IMR-90 (cell line): ENCODE measurements at regions not wholly inside any gene's neighbourhood (a gene's known extent, or its start where the extent isn't known, plus 50 kb on each side); places are given as distances from the start of the nearest gene placed in this dataset.

Source experiments
- ATAC-seq: fragments of 200-7000 bp; cut with Tn5 transposase; 2 replicates; pipeline ENCODE4 v1.9.1; 2020; ENCODE audit warnings: low read depth, mild to moderate bottlenecking, moderate library complexity
- BruUV-seq: library from RNA; stranded (reverse); fragments of 400-500 nt; replicated peaks from 2 replicates; lab custom pipeline; 2021; lab: Mats Ljungman, UMichigan
- CTCF ChIA-PET: fragments of 300-600 bp; formaldehyde crosslinking; extraction: SDS; loops from one replicate; lab custom pipeline; 2021; ENCODE audit warnings: antibody characterized with exemption; lab: Yijun Ruan, JAX
- POLR2A ChIA-PET: fragments of 300-600 bp; sonication (Branson Sonifier 250); formaldehyde crosslinking; loops from one replicate; lab custom pipeline; 2022; ENCODE audit warnings: antibody characterized with exemption; ENCODE audit not compliant: unreplicated experiment; lab: Charles Lee
- DNase-seq: peaks from one replicate; pipeline ENCODE4 v3.0.0; 2013
- H2AFZ ChIP-seq: replicated peaks from 2 replicates; pipeline ENCODE3; 2013; ENCODE audit warnings: low read length, mild to moderate bottlenecking; ENCODE audit not compliant: poor library complexity
- H2AK5ac ChIP-seq: 2 replicates; pipeline ENCODE4 v1.6.1; 2013; ENCODE audit warnings: low read depth, low read length, inconsistent platforms
- H2AK9ac ChIP-seq: replicated peaks from 2 replicates; pipeline ENCODE3; 2013; ENCODE audit warnings: mild to moderate bottlenecking, low read depth, low read length, moderate library complexity; ENCODE audit not compliant: poor library complexity
- H2BK120ac ChIP-seq: 2 replicates; pipeline ENCODE4 v1.6.1; 2013; ENCODE audit warnings: low read depth, low read length, inconsistent platforms
- H2BK15ac ChIP-seq: 3 replicates; pipeline ENCODE4 v1.6.1; 2013; ENCODE audit warnings: low read depth, low read length, inconsistent platforms
- H2BK20ac ChIP-seq: 2 replicates; pipeline ENCODE4 v1.6.1; 2013; ENCODE audit warnings: low read depth, mild to moderate bottlenecking, inconsistent platforms, low read length, moderate library complexity
- H2BK5ac ChIP-seq: 2 replicates; pipeline ENCODE4 v1.6.1; 2013; ENCODE audit warnings: mild to moderate bottlenecking, low read depth, low read length, inconsistent platforms; ENCODE audit not compliant: poor library complexity, severe bottlenecking
- H3K14ac ChIP-seq: replicated peaks from 2 replicates; pipeline ENCODE4 v1.6.1; 2013; ENCODE audit warnings: low read depth, low read length, inconsistent platforms
- H3K18ac ChIP-seq: 2 replicates; pipeline ENCODE4 v1.6.1; 2013; ENCODE audit warnings: low read depth, low read length, control low read depth
- H3K23ac ChIP-seq: 2 replicates; pipeline ENCODE4 v1.6.1; 2013; ENCODE audit warnings: low read depth, low read length, inconsistent platforms
- H3K27ac ChIP-seq: 2 replicates; pipeline ENCODE4 v1.5.1; 2013; ENCODE audit warnings: mild to moderate bottlenecking, control low read depth, low read length; ENCODE audit not compliant: insufficient read depth
- H3K27me3 ChIP-seq: 2 replicates; pipeline ENCODE4 v1.6.1; 2013; ENCODE audit warnings: low read length; ENCODE audit not compliant: control insufficient read depth, insufficient read depth
- H3K36me3 ChIP-seq: 2 replicates; pipeline ENCODE4 v1.6.1; 2013; ENCODE audit warnings: low read length, mixed read lengths; ENCODE audit not compliant: control insufficient read depth, insufficient read depth
- H3K4ac ChIP-seq: 2 replicates; pipeline ENCODE4 v1.6.1; 2013; ENCODE audit warnings: low read depth, low read length, inconsistent platforms
- H3K4me1 ChIP-seq: 2 replicates; pipeline ENCODE4 v1.6.1; 2013; ENCODE audit warnings: low read length, mixed read lengths; ENCODE audit not compliant: control insufficient read depth, insufficient read depth
- H3K4me2 ChIP-seq: 2 replicates; pipeline ENCODE4 v1.6.1; 2013; ENCODE audit warnings: low read depth, mild to moderate bottlenecking, control low read depth, low read length, moderate library complexity
- H3K4me3 ChIP-seq: 2 replicates; pipeline ENCODE4 v1.5.1; 2013; ENCODE audit warnings: low read depth, mild to moderate bottlenecking, control low read depth, low read length, moderate library complexity; ENCODE audit not compliant: insufficient read depth
- H3K56ac ChIP-seq: 2 replicates; pipeline ENCODE4 v1.6.1; 2013; ENCODE audit warnings: low read length, inconsistent platforms; ENCODE audit not compliant: insufficient read depth; ENCODE audit errors: extremely low read depth
- H3K79me1 ChIP-seq, 2 experiments: 2 replicates each; pipeline ENCODE4 v1.6.1; 2013; ENCODE audit warnings: low read length in 2 of 2, inconsistent platforms in 1 of 2, low read depth in 1 of 2
- H3K9ac ChIP-seq: 2 replicates; pipeline ENCODE4 v1.6.1; 2013; ENCODE audit warnings: low read depth, low read length, control low read depth
- H3K9me1 ChIP-seq: 2 replicates; pipeline ENCODE4 v1.6.1; 2013; ENCODE audit warnings: low read length, inconsistent platforms; ENCODE audit not compliant: insufficient read depth
- H3K9me3 ChIP-seq: 2 replicates; pipeline ENCODE4 v1.6.1; 2013; ENCODE audit warnings: low read length; ENCODE audit not compliant: control insufficient read depth, insufficient read depth
- H4K20me1 ChIP-seq: 2 replicates; pipeline ENCODE4 v1.6.1; 2013; ENCODE audit warnings: low read length, inconsistent platforms; ENCODE audit not compliant: insufficient read depth
- H4K5ac ChIP-seq: 2 replicates; pipeline ENCODE4 v1.6.1; 2013; ENCODE audit warnings: mild to moderate bottlenecking, low read depth, low read length, control low read depth
- H4K8ac ChIP-seq, 2 experiments: 2 replicates each; pipeline ENCODE4 v1.6.1; 2013; ENCODE audit warnings: low read depth in 2 of 2, low read length in 2 of 2, control low read depth in 1 of 2, inconsistent platforms in 1 of 2
- H4K91ac ChIP-seq: 2 replicates; pipeline ENCODE4 v1.6.1; 2013; ENCODE audit warnings: low read depth, low read length, inconsistent platforms; ENCODE audit not compliant: insufficient read depth
- RAD21 ChIP-seq: IDR thresholded peaks from 2 replicates; pipeline ENCODE4 v1.6.1; 2012; ENCODE audit warnings: low read length, improper control_type of control experiment
- RFX5 ChIP-seq: IDR thresholded peaks from 2 replicates; pipeline ENCODE4 v1.8.0; 2012; ENCODE audit warnings: low read depth, mild to moderate bottlenecking, low read length, moderate library complexity
- WGBS, 2 experiments: methylation state at CpG; one replicate each; pipeline versions ENCODE4 v1.1.5 to v1.1.7; 2013; ENCODE audit warnings: missing lambda C conversion rate in 2 of 2; ENCODE audit not compliant: insufficient read length in 1 of 2; ENCODE audit errors: extremely low coverage in 2 of 2; 5-methylcytosine and 5-hydroxymethylcytosine counted together
- dilution Hi-C: fragments of 300-500 bp; cut with HindIII; formaldehyde crosslinking; loops from one replicate; pipeline ENCODE4 v1.14.3; 2018; ENCODE audit warnings: low sequenced_read_pairs; ENCODE audit not compliant: unreplicated experiment
- in situ Hi-C: fragments of 300-500 bp; cut with MboI; formaldehyde crosslinking; loops from 3 replicates; pipeline ENCODE4 v1.14.3; 2019; ENCODE audit warnings: low sequenced_read_pairs, inconsistent platforms, mixed read lengths
- intact Hi-C: fragments of 100-400 bp; cut with micrococcal nuclease; formaldehyde crosslinking; loops from 2 replicates; pipeline ENCODE4 v1.10.0; 2022
- TF ChIP-seq, protein P1 (sequence below): conservative IDR thresholded peaks from 2 replicates; pipeline ENCODE4 v1.5.1; 2012; ENCODE audit warnings: mild to moderate bottlenecking, low read depth, low read length, improper control_type of control experiment

DNA sequence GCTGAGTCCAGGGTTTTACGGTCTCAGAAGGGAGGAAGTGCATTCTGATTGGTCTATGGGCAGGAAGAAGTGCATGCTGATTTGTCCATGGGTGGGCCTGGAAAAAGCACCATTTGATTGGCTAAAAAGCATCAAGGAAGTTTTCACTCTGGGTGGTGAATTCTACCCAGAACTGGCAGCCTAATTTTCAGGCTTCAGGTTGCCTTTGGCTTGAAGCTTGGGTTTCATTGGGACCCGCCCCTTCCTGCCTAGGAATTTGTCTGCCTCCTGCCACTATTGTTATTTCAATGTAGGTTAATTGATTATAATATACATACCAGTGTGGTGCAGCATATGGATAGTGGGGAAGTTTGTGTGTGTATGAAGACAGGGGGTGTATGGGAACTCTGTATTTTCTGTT, 1355.9 kb downstream of the SI start:
- BruUV-seq: no TSS peak
- Histone ChIP-seq H3K56ac (no peak overlapping the region), H3K36me3 (no peaks in the 10 kb centered on the region), H3K9me1 (no peaks in the 10 kb centered on the region), H4K91ac (no peak overlapping the region), H3K14ac (no peak overlapping the region), H3K4me1 (no peaks in the 10 kb centered on the region), H2AFZ (no peak overlapping the region), H2BK5ac (no peak overlapping the region), H3K4me2 (no peak overlapping the region), H3K18ac (no peak overlapping the region), H2BK15ac (no peak overlapping the region), H4K8ac (no peak overlapping the region), H3K27me3 (no peaks in the 10 kb centered on the region), H4K5ac (no peak overlapping the region), H4K20me1 (no peaks in the 10 kb centered on the region), H2AK9ac (no peak overlapping the region), H3K9me3 (peaks cover 13% of the 10 kb centered on the region), H2BK120ac (no peak overlapping the region), H3K9ac (no peak overlapping the region), H2AK5ac (no peak overlapping the region), H2BK20ac (no peak overlapping the region), H3K27ac (no peak overlapping the region), H3K4ac (no peak overlapping the region), H3K23ac (no peak overlapping the region), H3K4me3 (no peak overlapping the region), H3K79me1 (no peaks in the 10 kb centered on the region)
- DNase-seq: no peak
- TF ChIP-seq, protein P1, sequence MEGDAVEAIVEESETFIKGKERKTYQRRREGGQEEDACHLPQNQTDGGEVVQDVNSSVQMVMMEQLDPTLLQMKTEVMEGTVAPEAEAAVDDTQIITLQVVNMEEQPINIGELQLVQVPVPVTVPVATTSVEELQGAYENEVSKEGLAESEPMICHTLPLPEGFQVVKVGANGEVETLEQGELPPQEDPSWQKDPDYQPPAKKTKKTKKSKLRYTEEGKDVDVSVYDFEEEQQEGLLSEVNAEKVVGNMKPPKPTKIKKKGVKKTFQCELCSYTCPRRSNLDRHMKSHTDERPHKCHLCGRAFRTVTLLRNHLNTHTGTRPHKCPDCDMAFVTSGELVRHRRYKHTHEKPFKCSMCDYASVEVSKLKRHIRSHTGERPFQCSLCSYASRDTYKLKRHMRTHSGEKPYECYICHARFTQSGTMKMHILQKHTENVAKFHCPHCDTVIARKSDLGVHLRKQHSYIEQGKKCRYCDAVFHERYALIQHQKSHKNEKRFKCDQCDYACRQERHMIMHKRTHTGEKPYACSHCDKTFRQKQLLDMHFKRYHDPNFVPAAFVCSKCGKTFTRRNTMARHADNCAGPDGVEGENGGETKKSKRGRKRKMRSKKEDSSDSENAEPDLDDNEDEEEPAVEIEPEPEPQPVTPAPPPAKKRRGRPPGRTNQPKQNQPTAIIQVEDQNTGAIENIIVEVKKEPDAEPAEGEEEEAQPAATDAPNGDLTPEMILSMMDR: no peak
- TF ChIP-seq RFX5 (no peak), RAD21 (no peak)
- ChIA-PET POLR2A (no interaction called here), CTCF (no interaction called here)
- WGBS, 2 experiments: no CpG with 5 or more reads among the region's 2 CpGs
- ATAC-seq: no peak
- in situ Hi-C loops: no loop called here
- dilution Hi-C loops: no loop called here
- intact Hi-C loops: no loop called here
